Suprapubic skin (tissue), 4 donors: ENCODE measurements at regions not wholly inside any gene's neighbourhood (a gene's known extent, or its start where the extent isn't known, plus 50 kb on each side); places are given as distances from the start of the nearest gene placed in this dataset.

Source experiments
- DNase-seq, 2 donors: peaks; one replicate each; pipeline ENCODE4 v3.0.0-alpha.2; 2019; ENCODE audit warnings: low spot score in 2 of 2
- H3K27ac ChIP-seq: fragments of 200-600 bp; sonication (generic); one replicate; pipeline ENCODE4 v1.5.1; 2019
- H3K27me3 ChIP-seq: fragments of 200-600 bp; sonication (generic); one replicate; pipeline ENCODE4 v1.5.1; 2019
- H3K36me3 ChIP-seq: fragments of 200-600 bp; sonication (generic); one replicate; pipeline ENCODE4 v1.5.1; 2019
- H3K4me1 ChIP-seq: fragments of 200-600 bp; sonication (generic); one replicate; pipeline ENCODE4 v1.5.1; 2019
- H3K4me3 ChIP-seq: fragments of 200-600 bp; sonication (generic); one replicate; pipeline ENCODE4 v1.5.1; 2019; ENCODE audit warnings: mild to moderate bottlenecking
- H3K9me3 ChIP-seq: fragments of 200-600 bp; sonication (generic); one replicate; pipeline ENCODE4 v1.5.1; 2019
- CTCF ChIP-seq, 2 donors: fragments of 200-600 bp in 1 of 2; fragments of 450-650 bp in 1 of 2; sonication (generic) in 1 of 2; IDR thresholded peaks; one replicate each; pipeline ENCODE4 v1.5.1; 2016 to 2019; ENCODE audit warnings: antibody characterized with exemption in 2 of 2, mild to moderate bottlenecking in 1 of 2, moderate library complexity in 1 of 2
- EP300 ChIP-seq: sonication (generic); formaldehyde crosslinking; IDR thresholded peaks from one replicate; pipeline ENCODE4 v1.6.1; 2017; ENCODE audit warnings: antibody characterized with exemption
- POLR2A ChIP-seq, 2 donors: fragments of 450-650 bp; IDR thresholded peaks; one replicate each; pipeline ENCODE4 v1.6.1; 2017; ENCODE audit warnings: antibody characterized with exemption in 2 of 2, mild to moderate bottlenecking in 2 of 2, moderate library complexity in 2 of 2
- POLR2AphosphoS5 ChIP-seq, 3 donors: sonication (generic); formaldehyde crosslinking; IDR thresholded peaks; one replicate each; pipeline ENCODE4 v1.6.1; 2017; ENCODE audit warnings: antibody characterized with exemption in 3 of 3
- WGBS: methylation state at CpG from one replicate; pipeline ENCODE4 v1.1.5; 2018; 5-methylcytosine and 5-hydroxymethylcytosine counted together

GRCh38 chr6:2388554-2389324 lies 143.3 kb upstream of the GMDS start:
- H3K9me3 ChIP-seq, result no peaks in the 10 kb centered on the region
- no peak overlapping the region for H3K27ac ChIP-seq
- H3K27me3 ChIP-seq, result no peaks in the 10 kb centered on the region
- DNase-seq, result no peak
- H3K36me3 ChIP-seq, result no peaks in the 10 kb centered on the region
- TF ChIP-seq CTCF (IDR thresholded peaks at IDR 0.05) (no peak), POLR2AphosphoS5 (IDR thresholded peaks at IDR 0.05) (no peak), EP300 (no peak), POLR2A (IDR thresholded peaks at IDR 0.05) (no peak)
- no peaks in the 10 kb centered on the region for H3K4me1 ChIP-seq
- WGBS, result 85% methylated on average over 11 of the region's 11 CpGs
- H3K4me3 ChIP-seq, result no peak overlapping the region

GRCh38 chr6:2387445-2387844 lies 142.0 kb upstream of the GMDS start:
- Histone ChIP-seq H3K27me3 (no peaks in the 10 kb centered on the region), H3K4me3 (no peak overlapping the region), H3K36me3 (no peaks in the 10 kb centered on the region), H3K9me3 (no peaks in the 10 kb centered on the region), H3K4me1 (no peaks in the 10 kb centered on the region), H3K27ac (no peak overlapping the region)
- WGBS, result 94% methylated on average over 3 of the region's 3 CpGs
- no peak for TF ChIP-seq CTCF (IDR thresholded peaks at IDR 0.05)
- TF ChIP-seq POLR2A (IDR thresholded peaks at IDR 0.05), result no peak
- TF ChIP-seq POLR2AphosphoS5 (IDR thresholded peaks at IDR 0.05), result no peak
- TF ChIP-seq EP300, result no peak
- no peak for DNase-seq

- Histone ChIP-seq H3K36me3 (no peaks in the 10 kb centered on the region), H3K9me3 (no peaks in the 10 kb centered on the region), H3K27ac (no peak overlapping the region), H3K4me1 (no peaks in the 10 kb centered on the region), H3K27me3 (no peaks in the 10 kb centered on the region), H3K4me3 (no peak overlapping the region)
- TF ChIP-seq POLR2AphosphoS5 (IDR thresholded peaks at IDR 0.05) (no peak), POLR2A (IDR thresholded peaks at IDR 0.05) (no peak), CTCF (IDR thresholded peaks at IDR 0.05) (no peak), EP300 (no peak)
- WGBS, result 76% methylated on average over 9 of the region's 9 CpGs
- DNase-seq, result no peak
These were observed 140.1 kb upstream of the GMDS start for GRCh38 chr6:2385471-2385983.

- Histone ChIP-seq H3K27ac (no peak overlapping the region), H3K36me3 (no peaks in the 10 kb centered on the region), H3K9me3 (no peaks in the 10 kb centered on the region), H3K27me3 (no peaks in the 10 kb centered on the region), H3K4me3 (no peak overlapping the region), H3K4me1 (no peaks in the 10 kb centered on the region)
- no peak for DNase-seq
- TF ChIP-seq POLR2A (IDR thresholded peaks at IDR 0.05) (no peak), POLR2AphosphoS5 (IDR thresholded peaks at IDR 0.05) (no peak), CTCF (IDR thresholded peaks at IDR 0.05) (no peak), EP300 (no peak)
- 63% methylated on average over 3 of the region's 3 CpGs for WGBS
These were observed 139.1 kb upstream of the GMDS start for GRCh38 chr6:2384528-2384927.

GRCh38 chr6:2381872-2382661 lies 136.7 kb upstream of the GMDS start:
- H3K27me3 ChIP-seq, result no peaks in the 10 kb centered on the region
- no peaks in the 10 kb centered on the region for H3K4me1 ChIP-seq
- no peak overlapping the region for H3K27ac ChIP-seq
- no peaks in the 10 kb centered on the region for H3K36me3 ChIP-seq
- no peak for TF ChIP-seq POLR2A (IDR thresholded peaks at IDR 0.05)
- no peak for TF ChIP-seq POLR2AphosphoS5 (IDR thresholded peaks at IDR 0.05)
- TF ChIP-seq EP300, result no peak
- no peak for TF ChIP-seq CTCF (IDR thresholded peaks at IDR 0.05)
- no peak for DNase-seq
- H3K4me3 ChIP-seq, result no peak overlapping the region
- whole genome bisulfite sequencing, result 86% methylated on average over 18 of the region's 18 CpGs
- no peaks in the 10 kb centered on the region for H3K9me3 ChIP-seq
